K562 (cell line): ENCODE measurements at regions not wholly inside any gene's neighbourhood (a gene's known extent, or its start where the extent isn't known, plus 50 kb on each side); places are given as distances from the start of the nearest gene placed in this dataset.

ENCODE experiments used
- ATAC-seq: fragments of 200-7000 bp; cut with Tn5 transposase; 3 replicates; pipeline ENCODE4 v1.9.1; 2020; ENCODE audit warnings: moderate library complexity
- BruUV-seq: library from RNA; stranded (reverse); fragments of 400-500 nt; replicated peaks from 2 replicates; lab custom pipeline; 2021; lab: Mats Ljungman, UMichigan
- CTCF ChIA-PET: fragments of 300-600 bp; formaldehyde crosslinking; extraction: SDS; loops from one replicate; lab custom pipeline; 2021; ENCODE audit warnings: low intra/inter-chr PET ratio; lab: Yijun Ruan, JAX
- POLR2A ChIA-PET: fragments of 300-600, 350-650 bp; sonication (Branson Sonifier 250); formaldehyde crosslinking; extraction: SDS; loops from one replicate; lab custom pipeline; 2021; ENCODE audit warnings: antibody characterized with exemption, inconsistent platforms; lab: Yijun Ruan, JAX
- DNase-seq, 4 experiments: peaks; one replicate each; pipeline versions ENCODE4 v3.0.0 to v3.0.0-alpha.2; 2011 to 2018; ENCODE audit warnings: low spot score in 3 of 4, mixed read lengths in 3 of 4; ENCODE audit errors: extremely low read depth in 1 of 4
- FAIRE-seq: peaks from 2 replicates; lab custom pipeline; 2011; peaks lifted over from hg19 to GRCh38; lab: Jason Lieb, UNC
- H2AFZ ChIP-seq: 2 replicates; pipeline ENCODE4 v1.6.0; 2011; ENCODE audit warnings: low read depth, low read length, control low read depth, inconsistent platforms
- H3K27ac ChIP-seq: fragments of 200-600 bp; 3 replicates; pipeline ENCODE4 v1.8.0; 2011; ENCODE audit warnings: low read depth, mild to moderate bottlenecking, control low read depth, inconsistent platforms, low read length, moderate library complexity, mixed read lengths; ENCODE audit errors: extremely low read depth
- H3K27me3 ChIP-seq, 2 experiments: fragments of 300-600 bp in 1 of 2; 2 replicates in 1 of 2; 3 replicates in 1 of 2; pipeline versions ENCODE4 v1.6.0 to v1.8.0; 2011; ENCODE audit warnings: inconsistent platforms in 2 of 2, low read length in 2 of 2, mild to moderate bottlenecking in 1 of 2, mixed read lengths in 1 of 2, moderate library complexity in 1 of 2; ENCODE audit not compliant: control insufficient read depth in 2 of 2, insufficient read depth in 2 of 2
- H3K36me3 ChIP-seq: fragments of 300-600 bp; 3 replicates; pipeline ENCODE4 v1.8.0; 2011; ENCODE audit warnings: mild to moderate bottlenecking, low read length, inconsistent platforms; ENCODE audit not compliant: control insufficient read depth, insufficient read depth
- H3K4me1 ChIP-seq, 2 experiments: fragments of 200-600 bp in 1 of 2; replicated peaks in 1 of 2; 2 replicates in 1 of 2; 3 replicates in 1 of 2; pipeline versions ENCODE4 v1.5.1 to v1.8.0; 2011; ENCODE audit warnings: inconsistent platforms in 2 of 2, low read length in 2 of 2, mild to moderate bottlenecking in 1 of 2, mixed read lengths in 1 of 2, moderate library complexity in 1 of 2; ENCODE audit not compliant: control insufficient read depth in 2 of 2, insufficient read depth in 2 of 2
- H3K4me2 ChIP-seq: 2 replicates; pipeline ENCODE4 v1.6.1; 2011; ENCODE audit warnings: low read length, control low read depth, inconsistent platforms, mixed read lengths; ENCODE audit not compliant: insufficient read depth
- H3K4me3 ChIP-seq: fragments of 200-600 bp; sonication (generic), shearing (Covaris generic); 2 replicates; pipeline ENCODE4 v1.5.1; 2016; ENCODE audit warnings: control low read depth, inconsistent platforms
- H3K79me2 ChIP-seq: fragments of 200-600 bp; 3 replicates; pipeline ENCODE4 v1.8.0; 2011; ENCODE audit warnings: low read length, inconsistent platforms; ENCODE audit not compliant: control insufficient read depth, insufficient read depth
- H3K9ac ChIP-seq, 2 experiments: 2 replicates each; pipeline versions ENCODE4 v1.6.0 to v1.6.1; 2011; ENCODE audit warnings: low read depth in 2 of 2, low read length in 2 of 2, control low read depth in 1 of 2, inconsistent platforms in 1 of 2, mild to moderate bottlenecking in 1 of 2, mixed read lengths in 1 of 2; ENCODE audit not compliant: insufficient read depth in 1 of 2
- H3K9me1 ChIP-seq: one replicate; pipeline ENCODE4 v1.6.0; 2011; ENCODE audit warnings: inconsistent platforms, mild to moderate bottlenecking, low read length, moderate library complexity; ENCODE audit not compliant: control insufficient read depth, insufficient read depth
- H3K9me3 ChIP-seq: replicated peaks from 2 replicates; pipeline ENCODE4 v1.5.1; 2011; ENCODE audit warnings: low read depth, low read length, inconsistent platforms; ENCODE audit not compliant: control insufficient read depth, insufficient read depth
- H4K20me1 ChIP-seq: replicated peaks from 2 replicates; pipeline ENCODE4 v1.6.1; 2011; ENCODE audit warnings: low read length, inconsistent platforms, mixed read lengths; ENCODE audit not compliant: control insufficient read depth, insufficient read depth
- BHLHE40 ChIP-seq: IDR thresholded peaks from 2 replicates; pipeline ENCODE4 v1.6.1; 2011; ENCODE audit warnings: low read length, improper control_type of control experiment
- C11orf30 ChIP-seq: fragments of 450-650 bp; IDR thresholded peaks from 2 replicates; pipeline ENCODE4 v1.6.1; 2016; ENCODE audit warnings: low read depth, mild to moderate bottlenecking
- EP300 ChIP-seq: IDR thresholded peaks from 2 replicates; pipeline ENCODE4 v1.6.1; 2012; ENCODE audit warnings: low read length, improper control_type of control experiment
- ETS2 ChIP-seq: IDR thresholded peaks from 2 replicates; pipeline ENCODE4 v1.6.1; 2016; ENCODE audit warnings: borderline replicate concordance, missing genetic modification characterization, mild to moderate bottlenecking, moderate library complexity, missing compliant biosample characterization; ENCODE audit not compliant: poor library complexity, severe bottlenecking
- FOXA1 ChIP-seq: fragments of 450-650 bp; IDR thresholded peaks from 2 replicates; pipeline ENCODE4 v1.6.1; 2016; ENCODE audit warnings: mild to moderate bottlenecking, borderline replicate concordance
- FOXJ2 ChIP-seq: fragments of 200-800 bp; sonication (Bioruptor generic); IDR thresholded peaks from 2 replicates; pipeline ENCODE4 v1.6.1; 2016; ENCODE audit warnings: missing genetic modification characterization, missing compliant biosample characterization
- FOXO4 ChIP-seq: fragments of 450-650 bp; formaldehyde crosslinking; IDR thresholded peaks from 2 replicates; pipeline ENCODE4 v1.4.0; 2020; ENCODE audit warnings: mild to moderate bottlenecking, moderate library complexity
- HDAC6 ChIP-seq: IDR thresholded peaks from 2 replicates; pipeline ENCODE4 v1.6.1; 2012; ENCODE audit warnings: low read depth, mild to moderate bottlenecking, control low read depth, inconsistent platforms, low read length, moderate library complexity
- KLF6 ChIP-seq: fragments of 250-450 bp; sonication (Bioruptor Pico); IDR thresholded peaks from 2 replicates; pipeline ENCODE4 v1.4.0; 2020; ENCODE audit warnings: mild to moderate bottlenecking, moderate library complexity, borderline replicate concordance
- MNT ChIP-seq, 2 experiments: fragments of 450-650 bp; conservative IDR thresholded peaks; 2 replicates each; pipeline ENCODE4 v1.6.1; 2017; ENCODE audit warnings: mild to moderate bottlenecking in 2 of 2, moderate library complexity in 2 of 2
- MTF1 ChIP-seq: fragments of 250-450 bp; sonication (Bioruptor Pico); IDR thresholded peaks from 2 replicates; pipeline ENCODE4 v1.9.0; 2021; ENCODE audit warnings: moderate library complexity, mild to moderate bottlenecking, inconsistent platforms, borderline replicate concordance
- NFE2L1 ChIP-seq: fragments of 450-650 bp; IDR thresholded peaks from 2 replicates; pipeline ENCODE4 v1.6.1; 2016; ENCODE audit warnings: missing genetic modification characterization, low read depth, mild to moderate bottlenecking, missing compliant biosample characterization, moderate library complexity, borderline replicate concordance
- SP2 ChIP-seq: IDR thresholded peaks from 2 replicates; pipeline ENCODE4 v1.6.1; 2011; ENCODE audit warnings: mild to moderate bottlenecking, low read depth, low read length, moderate library complexity; ENCODE audit not compliant: poor library complexity, severe bottlenecking; ENCODE audit errors: extremely low read depth
- TARDBP ChIP-seq: fragments of 450-650 bp; IDR thresholded peaks from 2 replicates; pipeline ENCODE4 v1.6.1; 2016
- TCF3 ChIP-seq: sonication (generic); formaldehyde crosslinking; IDR thresholded peaks from 2 replicates; pipeline ENCODE4 v1.4.0; 2020; ENCODE audit warnings: mild to moderate bottlenecking, missing genetic modification reagents
- ZNF696 ChIP-seq: fragments of 250-450 bp; sonication (Bioruptor Pico); conservative IDR thresholded peaks from 2 replicates; pipeline ENCODE4 v1.4.0; 2020; ENCODE audit warnings: mild to moderate bottlenecking, moderate library complexity
- WGBS: fragments of 100-300 bp; shearing (Covaris generic); methylation state at CpG from one replicate; pipeline ENCODE4 v1.1.6; 2016; ENCODE audit warnings: low coverage, mixed read lengths; ENCODE audit not compliant: insufficient coverage; ENCODE audit errors: missing lambda C conversion rate; 5-methylcytosine and 5-hydroxymethylcytosine counted together
- in situ Hi-C: fragments of 300-500 bp; cut with MboI; formaldehyde crosslinking; loops from 4 replicates; pipeline ENCODE4 v1.15.0; 2018; ENCODE audit warnings: inconsistent platforms, mixed read lengths
- intact Hi-C: fragments of 100-400 bp; cut with micrococcal nuclease; formaldehyde crosslinking; loops from 2 replicates; pipeline ENCODE4 v1.14.2; 2022
- TF ChIP-seq, protein P1 (sequence below): IDR thresholded peaks from 2 replicates; pipeline ENCODE4 v1.6.1; 2012; ENCODE audit warnings: low read depth, low read length, improper control_type of control experiment, borderline replicate concordance

DNA sequence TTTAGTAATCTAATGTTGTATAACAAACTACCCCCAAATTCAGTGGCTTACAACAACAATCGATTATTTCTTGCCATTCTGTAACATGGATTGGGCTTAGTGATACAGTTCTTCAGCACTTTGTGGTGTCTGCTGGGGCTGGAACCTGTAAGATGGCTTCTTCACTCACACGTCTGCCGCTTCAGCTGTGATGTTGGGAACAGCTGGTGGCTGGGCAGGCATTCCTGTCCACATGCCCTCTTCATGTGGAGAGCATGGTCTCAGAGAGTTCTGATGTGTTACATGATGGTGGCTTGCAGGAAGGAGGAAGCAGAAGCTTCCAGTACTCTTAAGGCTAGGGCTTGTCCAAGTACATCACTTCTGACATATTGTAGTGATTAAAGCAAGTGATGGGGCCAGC lies 276.9 kb downstream of the PTBP2 start (continued):
- no peak for TF ChIP-seq FOXA1
- TF ChIP-seq, protein P1, sequence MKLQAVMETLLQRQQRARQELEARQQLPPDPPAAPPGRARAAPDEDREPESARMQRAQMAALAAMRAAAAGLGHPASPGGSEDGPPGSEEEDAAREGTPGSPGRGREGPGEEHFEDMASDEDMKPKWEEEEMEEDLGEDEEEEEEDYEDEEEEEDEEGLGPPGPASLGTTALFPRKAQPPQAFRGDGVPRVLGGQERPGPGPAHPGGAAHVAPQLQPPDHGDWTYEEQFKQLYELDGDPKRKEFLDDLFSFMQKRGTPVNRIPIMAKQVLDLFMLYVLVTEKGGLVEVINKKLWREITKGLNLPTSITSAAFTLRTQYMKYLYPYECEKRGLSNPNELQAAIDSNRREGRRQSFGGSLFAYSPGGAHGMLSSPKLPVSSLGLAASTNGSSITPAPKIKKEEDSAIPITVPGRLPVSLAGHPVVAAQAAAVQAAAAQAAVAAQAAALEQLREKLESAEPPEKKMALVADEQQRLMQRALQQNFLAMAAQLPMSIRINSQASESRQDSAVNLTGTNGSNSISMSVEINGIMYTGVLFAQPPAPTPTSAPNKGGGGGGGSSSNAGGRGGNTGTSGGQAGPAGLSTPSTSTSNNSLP = no peak

DNA sequence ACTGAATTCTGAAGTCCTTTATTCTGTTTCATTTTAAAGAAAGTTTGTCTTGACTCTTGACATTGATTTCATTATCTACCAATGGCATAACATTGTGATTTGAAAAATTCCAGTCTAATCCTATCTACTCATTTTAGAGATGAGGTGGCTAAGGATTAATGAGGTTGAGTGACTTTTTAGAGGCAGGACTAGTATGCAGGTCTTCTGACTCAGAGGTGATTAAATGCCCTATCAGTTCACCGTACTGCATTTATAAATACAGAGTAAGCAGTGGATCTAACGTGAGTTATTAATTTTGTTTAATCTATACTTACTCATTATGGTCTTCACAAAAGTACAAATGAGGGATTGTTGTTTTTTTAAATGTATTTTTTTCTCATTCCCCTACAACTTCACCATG lies 277.6 kb downstream of the PTBP2 start:
- intact Hi-C loops (no loop called here), in situ Hi-C loops (no loop called here)
- Histone ChIP-seq H3K79me2 (no peaks in the 10 kb centered on the region), H3K4me2 (no peak overlapping the region), H3K27me3 (no peaks in the 10 kb centered on the region), H3K9me3 (no peaks in the 10 kb centered on the region; the same call in 1 of the 2 replicates), H3K4me1 (no peaks in the 10 kb centered on the region), H3K4me3 (no peak overlapping the region), H3K36me3 (no peaks in the 10 kb centered on the region), H3K9ac (no peak overlapping the region), H2AFZ (no peak overlapping the region), H4K20me1 (no peaks in the 10 kb centered on the region), H3K27ac (no peak overlapping the region), H3K9me1 (no peaks in the 10 kb centered on the region)
- BruUV-seq = no TSS peak
- no peak for TF ChIP-seq KLF6 (CRISPR knock-in tag)
- TF ChIP-seq TCF3 = no peak
- TF ChIP-seq EP300 = no peak
- TF ChIP-seq ZNF696 (CRISPR knock-in tag) = no peak
- TF ChIP-seq SP2 = no peak
- no peak for TF ChIP-seq NFE2L1 (tag)
- TF ChIP-seq BHLHE40 = no peak
- no peak for TF ChIP-seq MNT (conservative IDR thresholded peaks at IDR 0.05)
- TF ChIP-seq MTF1 (CRISPR knock-in tag) = no peak
- TF ChIP-seq C11orf30 = no peak
- TF ChIP-seq ETS2 (tag) = no peak
- no peak for TF ChIP-seq HDAC6
- TF ChIP-seq FOXO4 (CRISPR knock-in tag) = no peak
- no peak for TF ChIP-seq FOXJ2 (tag)
- TF ChIP-seq TARDBP = no peak
- DNase-seq = no peak
- ATAC-seq = no peak
- CTCF ChIA-PET = no interaction called here
- FAIRE-seq = no peak
- POLR2A ChIA-PET = no interaction called here
- WGBS = 0% methylated on average over 2 of the region's 2 CpGs
